ENCODE measurements at regions not wholly inside any gene's neighbourhood (a gene's known extent, or its start where the extent isn't known, plus 50 kb on each side); places are given as distances from the start of the nearest gene placed in this dataset.

DNA sequence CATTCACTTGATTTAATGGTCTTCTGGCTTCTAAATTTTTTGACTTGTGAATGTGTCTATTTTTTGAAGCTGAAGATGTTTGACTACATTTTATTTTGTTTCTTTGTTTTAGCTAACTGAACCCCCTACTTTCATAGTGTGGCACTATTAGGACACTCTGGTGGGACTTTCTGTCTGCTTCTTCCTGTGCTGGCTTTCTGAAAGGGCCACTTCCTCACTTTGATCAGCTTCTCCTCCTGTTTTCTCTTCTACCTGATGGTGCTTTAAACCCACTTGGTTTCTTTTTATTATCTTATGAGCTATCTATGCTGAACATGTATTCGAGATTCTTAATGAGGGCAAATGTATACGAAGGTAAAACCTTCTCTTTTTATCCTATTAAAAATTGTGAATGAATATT is 186.1 kb upstream of the CASK start:
- no peak overlapping the region; the same call in 1 of the 2 replicates for H2AFZ ChIP-seq (ENCODE audit: low read length)
- H3K27me3 ChIP-seq (ENCODE audit: insufficient read depth, low read length, poor library complexity, severe bottlenecking), result no peaks in the 10 kb centered on the region

DNA sequence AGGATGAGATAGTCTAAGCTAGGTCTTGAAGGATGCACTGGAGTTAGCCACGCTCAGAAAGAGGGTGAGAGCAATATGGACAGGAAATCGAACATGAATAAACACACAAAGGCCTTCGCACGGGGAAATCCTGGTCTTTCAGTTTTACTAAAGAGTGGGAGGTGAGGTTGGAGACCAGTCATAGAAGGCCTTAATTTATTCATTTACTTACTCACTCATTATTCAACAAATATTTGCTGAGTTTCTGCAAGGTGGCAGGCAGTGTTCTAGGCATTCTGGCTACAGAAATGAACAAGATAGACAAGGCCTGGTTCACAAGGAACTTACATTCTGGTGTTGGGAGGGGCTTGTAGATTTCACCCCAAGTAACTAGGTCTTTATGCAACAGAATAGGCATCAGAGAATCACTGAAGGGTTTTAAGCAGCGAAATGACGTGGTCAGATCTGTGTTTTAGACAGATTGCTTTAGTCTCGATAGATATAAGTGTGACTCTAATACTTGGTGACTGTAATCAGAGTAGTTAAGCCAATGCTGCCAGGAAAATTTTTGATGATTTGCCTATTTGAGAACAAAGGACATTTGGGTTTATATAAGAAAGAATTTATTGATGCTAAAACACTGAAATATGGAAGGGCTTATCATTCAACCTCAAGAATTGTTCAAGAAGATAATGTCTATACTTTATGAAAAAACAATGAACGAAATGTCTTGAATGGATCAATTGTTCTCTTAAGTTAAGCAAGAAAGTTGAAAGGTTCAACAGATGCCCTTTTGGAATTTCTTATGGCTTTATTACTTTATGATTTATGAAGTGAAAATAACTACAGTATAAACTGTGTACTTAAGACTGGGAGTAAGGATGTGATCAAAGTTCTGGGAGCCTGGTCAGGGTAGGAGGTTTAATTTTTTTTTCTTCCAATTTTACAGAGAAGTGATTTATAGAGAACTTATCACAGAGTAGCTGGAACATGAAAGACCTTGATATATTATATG is 184.4 kb upstream of the CASK start:
- Histone ChIP-seq H3K79me2 (ENCODE audit: insufficient read depth, low read length) (no peaks in the 10 kb centered on the region), H3F3A (ENCODE audit: low read depth) (no peaks in the 10 kb centered on the region), H3K4me1 (ENCODE audit: insufficient read depth, low read length, poor library complexity, severe bottlenecking) (no peaks in the 10 kb centered on the region), H2AFZ (ENCODE audit: low read length) (no peak overlapping the region), H3K9me2 (replicated peaks; ENCODE audit: low read depth, low read length) (no peaks in the 10 kb centered on the region), H3K4me3 (ENCODE audit: low read length, poor library complexity, severe bottlenecking) (no peak overlapping the region), H4K20me1 (ENCODE audit: insufficient read depth, low read length, poor library complexity, severe bottlenecking) (no peaks in the 10 kb centered on the region), H3K27me3 (ENCODE audit: insufficient read depth, low read length, poor library complexity, severe bottlenecking) (no peaks in the 10 kb centered on the region), H3K9ac (ENCODE audit: low read depth, low read length, poor library complexity, severe bottlenecking) (no peak overlapping the region), H3K36me3 (ENCODE audit: insufficient read depth, low read length) (no peaks in the 10 kb centered on the region), H3K9me3 (ENCODE audit: insufficient read depth, low read depth, low read length) (no peaks in the 10 kb centered on the region), H3K4me2 (ENCODE audit: low read depth, low read length, poor library complexity, severe bottlenecking) (no peak overlapping the region)
- TF ChIP-seq, protein P1, sequence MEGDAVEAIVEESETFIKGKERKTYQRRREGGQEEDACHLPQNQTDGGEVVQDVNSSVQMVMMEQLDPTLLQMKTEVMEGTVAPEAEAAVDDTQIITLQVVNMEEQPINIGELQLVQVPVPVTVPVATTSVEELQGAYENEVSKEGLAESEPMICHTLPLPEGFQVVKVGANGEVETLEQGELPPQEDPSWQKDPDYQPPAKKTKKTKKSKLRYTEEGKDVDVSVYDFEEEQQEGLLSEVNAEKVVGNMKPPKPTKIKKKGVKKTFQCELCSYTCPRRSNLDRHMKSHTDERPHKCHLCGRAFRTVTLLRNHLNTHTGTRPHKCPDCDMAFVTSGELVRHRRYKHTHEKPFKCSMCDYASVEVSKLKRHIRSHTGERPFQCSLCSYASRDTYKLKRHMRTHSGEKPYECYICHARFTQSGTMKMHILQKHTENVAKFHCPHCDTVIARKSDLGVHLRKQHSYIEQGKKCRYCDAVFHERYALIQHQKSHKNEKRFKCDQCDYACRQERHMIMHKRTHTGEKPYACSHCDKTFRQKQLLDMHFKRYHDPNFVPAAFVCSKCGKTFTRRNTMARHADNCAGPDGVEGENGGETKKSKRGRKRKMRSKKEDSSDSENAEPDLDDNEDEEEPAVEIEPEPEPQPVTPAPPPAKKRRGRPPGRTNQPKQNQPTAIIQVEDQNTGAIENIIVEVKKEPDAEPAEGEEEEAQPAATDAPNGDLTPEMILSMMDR (conservative IDR thresholded peaks at IDR 0.05; ENCODE audit: low read length), result no peak
- TF ChIP-seq EZH2phosphoT487 (IDR thresholded peaks at IDR 0.05; ENCODE audit: borderline replicate concordance), result no peak

More for the DNA sequence above, 186.1 kb upstream of the CASK start:
- Histone ChIP-seq H3K4me1 (ENCODE audit: insufficient read depth, low read length, poor library complexity, severe bottlenecking) (no peaks in the 10 kb centered on the region), H3F3A (ENCODE audit: low read depth) (no peaks in the 10 kb centered on the region), H3K36me3 (ENCODE audit: insufficient read depth, low read length) (no peaks in the 10 kb centered on the region), H3K79me2 (ENCODE audit: insufficient read depth, low read length) (no peaks in the 10 kb centered on the region), H3K9me2 (replicated peaks; ENCODE audit: low read depth, low read length) (no peaks in the 10 kb centered on the region), H3K9ac (ENCODE audit: low read depth, low read length, poor library complexity, severe bottlenecking) (no peak overlapping the region), H4K20me1 (ENCODE audit: insufficient read depth, low read length, poor library complexity, severe bottlenecking) (no peaks in the 10 kb centered on the region), H3K4me2 (ENCODE audit: low read depth, low read length, poor library complexity, severe bottlenecking) (no peak overlapping the region), H3K9me3 (ENCODE audit: insufficient read depth, low read depth, low read length) (no peaks in the 10 kb centered on the region), H3K4me3 (ENCODE audit: low read length, poor library complexity, severe bottlenecking) (no peak overlapping the region)
- no peak for TF ChIP-seq EZH2phosphoT487 (IDR thresholded peaks at IDR 0.05; ENCODE audit: borderline replicate concordance)

- TF ChIP-seq EZH2phosphoT487 (IDR thresholded peaks at IDR 0.05; ENCODE audit: borderline replicate concordance), result no peak
- TF ChIP-seq, protein P1 (conservative IDR thresholded peaks at IDR 0.05; ENCODE audit: low read length), result no peak
- Histone ChIP-seq H2AFZ (ENCODE audit: low read length) (no peak overlapping the region), H3K4me2 (ENCODE audit: low read depth, low read length, poor library complexity, severe bottlenecking) (no peak overlapping the region), H3K9ac (ENCODE audit: low read depth, low read length, poor library complexity, severe bottlenecking) (no peak overlapping the region), H3K36me3 (ENCODE audit: insufficient read depth, low read length) (no peaks in the 10 kb centered on the region), H3K27me3 (ENCODE audit: insufficient read depth, low read length, poor library complexity, severe bottlenecking) (no peaks in the 10 kb centered on the region), H3K79me2 (ENCODE audit: insufficient read depth, low read length) (no peaks in the 10 kb centered on the region), H3K9me2 (replicated peaks; ENCODE audit: low read depth, low read length) (no peaks in the 10 kb centered on the region), H3K4me1 (ENCODE audit: insufficient read depth, low read length, poor library complexity, severe bottlenecking) (no peaks in the 10 kb centered on the region), H3K9me3 (ENCODE audit: insufficient read depth, low read depth, low read length) (no peaks in the 10 kb centered on the region), H4K20me1 (ENCODE audit: insufficient read depth, low read length, poor library complexity, severe bottlenecking) (no peaks in the 10 kb centered on the region), H3F3A (ENCODE audit: low read depth) (no peaks in the 10 kb centered on the region), H3K4me3 (ENCODE audit: low read length, poor library complexity, severe bottlenecking) (no peak overlapping the region)
Observed at GRCh38 chrX:42106556-42106955, 183.2 kb upstream of the CASK start.

All from Loucy (cell line).